ENCODE measurements at regions not wholly inside any gene's neighbourhood (a gene's known extent, or its start where the extent isn't known, plus 50 kb on each side); places are given as distances from the start of the nearest gene placed in this dataset.

DNA sequence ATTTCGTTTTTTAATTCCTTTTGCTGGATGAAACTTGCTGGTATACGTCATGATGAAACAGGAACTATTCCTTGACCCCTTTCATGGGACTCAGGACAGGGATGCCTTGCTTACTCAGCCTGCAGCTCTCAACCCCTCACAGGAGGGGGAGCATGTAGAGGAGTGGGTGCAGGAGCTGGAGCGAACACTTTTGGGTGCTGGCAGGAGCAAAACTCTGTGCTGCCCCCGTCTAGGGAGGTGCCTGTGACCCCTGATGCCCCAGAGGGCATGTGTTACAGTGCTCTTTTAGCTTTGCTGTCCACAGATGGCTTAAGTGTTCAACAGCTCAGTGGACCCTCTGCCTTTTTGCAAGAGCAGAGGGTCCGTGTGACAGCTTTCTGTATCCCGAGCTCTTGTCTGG, 56.8 kb upstream of the TEX13C start (continued):
- TF ChIP-seq RNF2 (IDR thresholded peaks at IDR 0.05; ENCODE audit: borderline replicate concordance, low read depth, low read length, missing control alignments, poor library complexity, severe bottlenecking) = no peak
- TF ChIP-seq TCF12 (IDR thresholded peaks at IDR 0.05; ENCODE audit: low read depth, low read length) = no peak
- no peak for TF ChIP-seq TAF7 (optimal IDR thresholded peaks at IDR 0.05; ENCODE audit: borderline replicate concordance, low read depth, low read length)
- TF ChIP-seq CHD2 (IDR thresholded peaks at IDR 0.05; ENCODE audit: low read length) = no peak

All from H1 (cell line).